Right lung (tissue), 2 donors: ENCODE measurements at regions not wholly inside any gene's neighbourhood (a gene's known extent, or its start where the extent isn't known, plus 50 kb on each side); places are given as distances from the start of the nearest gene placed in this dataset.
A peak's percentile ranks its signal among the peaks of the same experiment; 100 is the strongest.

Experiments used
- DNase-seq, 2 donors: peaks; one replicate each; pipeline ENCODE4 v3.0.0-alpha.2; 2013

- DNase-seq, result no peak
Measured at GRCh38 chr2:41580806-41581205, 467.0 kb upstream of the PKDCC start.

DNA sequence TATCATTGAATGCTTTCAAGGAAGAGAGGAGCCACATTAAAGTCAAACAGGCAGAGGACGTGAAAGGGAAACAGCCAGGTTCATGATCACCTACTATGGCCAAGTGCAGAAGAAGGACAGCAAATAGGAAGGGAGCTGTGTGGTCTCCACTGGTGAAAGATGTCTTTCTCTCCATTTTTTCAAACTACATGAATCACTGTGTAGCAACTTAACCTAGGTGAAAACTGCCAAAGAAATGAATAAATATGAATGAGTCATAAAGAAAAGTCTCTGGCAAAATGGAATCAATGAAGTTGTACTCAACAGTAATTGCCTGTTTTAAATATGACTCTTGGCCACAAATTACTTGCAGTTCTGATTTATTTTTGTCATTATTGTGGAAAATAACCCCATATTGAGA, 452.6 kb upstream of the PKDCC start:
- DNase-seq, result no peak

DNA sequence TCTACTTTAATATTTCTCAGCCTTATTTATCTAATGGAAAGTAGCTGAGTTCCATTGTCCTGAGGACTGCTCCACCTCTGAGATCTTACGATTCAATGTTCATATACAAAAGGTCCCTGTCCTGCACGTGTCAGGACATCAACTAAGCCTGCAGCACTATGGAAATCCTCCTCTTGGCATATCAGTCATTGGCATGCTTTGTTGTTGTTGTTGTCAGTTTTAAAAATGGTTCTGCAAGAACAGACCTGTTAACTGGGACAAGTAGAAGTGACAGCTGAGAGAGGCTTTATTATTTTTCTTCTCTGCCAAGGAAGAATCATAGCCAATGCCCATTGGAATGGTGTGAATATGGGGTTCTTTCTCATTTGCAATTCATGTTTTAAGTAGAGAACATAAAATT, 450.1 kb upstream of the PKDCC start:
- no peak for DNase-seq

GRCh38 chr2:41598161-41598894, 449.5 kb upstream of the PKDCC start:
- peak in 1 of 2 donors; percentile 4 for DNase-seq

DNA sequence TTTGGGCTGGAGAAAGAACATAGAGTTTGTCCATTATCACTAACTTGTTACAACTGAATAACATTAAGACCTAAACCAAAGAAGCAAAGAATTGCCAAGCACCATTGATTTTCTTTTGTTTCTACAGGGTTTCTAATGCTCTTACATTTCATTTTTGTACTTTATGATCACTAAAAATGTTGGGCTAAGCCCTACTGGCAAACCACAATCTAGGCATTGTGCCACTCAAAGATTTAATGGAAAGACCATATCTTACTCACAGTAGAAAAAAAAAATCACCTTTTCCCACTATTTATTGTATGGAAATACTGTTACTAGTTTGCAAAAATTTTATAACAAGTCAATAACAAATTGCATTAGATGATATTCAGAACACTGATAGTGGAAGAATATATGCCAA, 447.4 kb upstream of the PKDCC start:
- DNase-seq, result no peak

GRCh38 chr2:41602341-41602740, 445.5 kb upstream of the PKDCC start:
- no peak for DNase-seq

- DNase-seq, result no peak
Measured at GRCh38 chr2:41605311-41605710, 442.5 kb upstream of the PKDCC start.

DNA sequence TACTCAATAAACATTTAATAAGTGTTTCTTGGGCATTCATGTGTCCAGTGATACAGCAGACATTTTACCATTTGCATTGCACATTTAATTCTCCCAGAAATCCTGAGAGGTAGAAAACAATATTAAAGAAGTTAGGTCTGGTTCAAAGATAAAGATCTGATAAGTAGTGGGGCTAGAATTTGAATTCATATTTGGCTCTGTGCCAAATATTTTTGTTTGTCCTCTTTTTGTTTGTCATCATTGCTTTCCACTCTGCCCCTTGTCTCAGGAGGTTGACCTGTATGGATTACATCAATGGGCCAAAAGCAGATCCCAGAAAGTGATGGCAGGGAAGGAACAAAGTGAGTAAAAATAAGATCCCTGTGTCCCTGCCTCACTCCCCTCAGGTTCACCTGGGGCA, 441.9 kb upstream of the PKDCC start:
- DNase-seq, result no peak

- no peak for DNase-seq
Measured at GRCh38 chr2:41610501-41611190, 437.2 kb upstream of the PKDCC start.

DNA sequence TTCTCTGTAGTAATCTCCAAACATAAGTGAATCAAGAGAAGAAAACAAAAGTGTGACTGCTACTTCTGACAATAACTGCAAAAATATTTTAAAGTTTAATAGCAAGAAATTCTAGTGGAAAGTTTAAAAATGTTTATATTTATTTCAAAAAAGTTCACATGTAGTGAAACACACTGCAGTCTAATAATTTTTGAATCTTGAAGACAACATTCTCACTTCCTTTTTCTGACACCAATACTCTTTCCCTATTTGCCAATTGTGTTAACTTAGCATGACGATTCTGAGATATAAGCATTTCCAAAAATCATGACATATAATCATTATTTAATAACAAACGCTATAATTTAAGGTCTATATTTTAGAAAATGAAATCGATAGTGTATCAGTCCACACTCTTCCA, 429.1 kb upstream of the PKDCC start:
- DNase-seq, result no peak

DNA sequence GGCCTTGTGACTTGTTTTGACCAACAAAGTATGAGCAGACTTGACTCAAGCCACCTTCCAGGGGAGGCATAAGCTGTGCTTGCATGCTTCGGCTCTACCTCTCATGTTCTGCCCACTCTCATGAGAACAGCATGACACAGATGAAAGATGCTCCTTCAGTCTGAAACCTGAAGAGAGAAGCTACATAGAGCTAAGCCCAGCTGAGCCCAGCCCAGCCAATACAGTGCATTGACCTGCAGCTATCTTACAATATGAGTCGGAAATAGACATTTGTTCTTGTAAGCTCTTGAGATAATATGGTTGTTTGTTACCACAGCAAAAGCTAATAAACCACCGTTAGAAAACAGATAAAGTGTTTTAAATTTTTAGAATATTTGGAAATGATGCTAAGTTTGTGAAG, 426.7 kb upstream of the PKDCC start:
- no peak for DNase-seq

GRCh38 chr2:41621563-41621962, 426.3 kb upstream of the PKDCC start:
- no peak for DNase-seq

DNA sequence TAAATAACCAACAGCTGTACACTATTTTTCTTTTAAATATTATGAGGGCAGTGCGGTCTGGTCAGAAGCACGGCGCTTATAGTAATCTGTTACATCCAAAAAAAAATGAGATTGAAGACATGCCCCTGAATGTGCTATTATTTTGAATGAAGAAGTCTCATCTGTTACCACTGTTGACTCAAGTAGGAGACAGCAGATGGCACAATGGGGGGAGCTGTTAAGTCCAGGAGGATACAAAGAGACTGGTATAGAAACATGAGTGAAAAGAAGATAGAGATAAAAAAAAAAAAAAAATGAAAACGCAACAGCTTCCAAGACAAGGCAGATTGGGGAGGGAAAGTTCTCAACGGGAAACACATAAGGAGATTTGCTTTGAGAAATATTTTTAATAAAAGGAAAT, 425.5 kb upstream of the PKDCC start:
- no peak for DNase-seq

DNA sequence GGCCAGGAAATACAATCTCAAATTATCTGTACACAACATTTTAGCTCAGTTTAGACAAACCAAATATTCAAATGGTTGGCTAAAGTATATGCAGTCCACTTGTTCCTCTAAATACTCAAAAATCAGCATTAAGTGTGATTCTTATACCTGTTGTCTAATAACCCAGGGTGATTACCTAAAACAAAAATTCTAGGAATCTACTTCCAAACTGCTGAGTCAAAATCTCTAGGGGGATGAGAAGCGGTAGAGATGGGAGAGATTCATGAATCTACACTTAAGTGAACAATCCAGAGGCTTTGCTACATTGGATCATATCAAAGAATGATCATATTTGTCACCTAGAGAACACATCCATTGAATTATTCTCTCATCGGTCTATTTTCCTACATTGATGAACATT, 420.9 kb upstream of the PKDCC start:
- no peak for DNase-seq

GRCh38 chr2:41634686-41635085, 413.1 kb upstream of the PKDCC start:
- no peak for DNase-seq

- no peak for DNase-seq
Measured at GRCh38 chr2:41644936-41645335, 402.9 kb upstream of the PKDCC start.

DNA sequence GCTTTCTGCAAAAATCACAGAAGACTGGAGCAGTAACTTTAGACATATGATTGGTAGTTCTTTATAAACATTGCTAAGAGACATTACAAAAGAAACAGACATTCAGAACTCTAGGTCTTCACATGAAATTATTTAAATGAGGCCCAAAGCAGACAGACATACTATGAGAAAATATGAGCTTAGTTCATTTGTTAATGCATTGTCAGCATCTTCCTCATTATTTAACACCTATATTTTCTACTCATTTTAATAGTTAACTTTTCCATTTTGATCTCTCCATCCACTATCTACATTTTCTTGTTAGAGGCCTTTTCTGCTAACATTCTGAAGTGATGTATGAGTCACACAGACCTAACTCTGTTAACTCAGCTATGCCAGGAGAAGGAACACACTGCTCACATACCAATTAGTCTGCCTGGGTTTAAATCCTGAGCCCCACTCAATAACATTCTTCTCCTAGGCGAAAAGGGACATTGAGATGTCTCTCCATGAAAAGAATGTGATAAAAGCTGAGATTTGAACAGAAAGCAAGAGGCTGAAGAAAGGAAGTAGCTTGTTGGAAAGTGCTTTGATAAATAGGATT, 400.3 kb upstream of the PKDCC start:
- DNase-seq, result no peak

DNA sequence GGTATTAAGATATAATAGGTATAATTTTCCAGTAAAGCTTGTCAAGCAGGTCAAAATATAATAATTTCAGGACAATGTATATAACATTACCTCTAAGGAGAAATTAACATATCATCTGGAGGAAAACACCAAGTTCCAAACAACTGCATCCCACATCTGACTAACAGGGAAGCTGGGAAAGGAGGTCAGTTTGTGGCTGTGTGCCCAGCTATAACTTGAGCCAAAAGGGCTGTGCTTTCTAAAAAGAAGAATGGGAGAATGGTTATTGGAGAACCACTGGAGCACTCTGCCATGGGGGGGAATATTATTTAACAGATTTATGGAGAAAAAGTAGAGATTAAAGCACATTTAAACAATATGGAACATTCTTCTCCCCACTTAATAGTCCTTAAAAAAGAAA, 390.6 kb upstream of the PKDCC start:
- DNase-seq, result no peak

DNA sequence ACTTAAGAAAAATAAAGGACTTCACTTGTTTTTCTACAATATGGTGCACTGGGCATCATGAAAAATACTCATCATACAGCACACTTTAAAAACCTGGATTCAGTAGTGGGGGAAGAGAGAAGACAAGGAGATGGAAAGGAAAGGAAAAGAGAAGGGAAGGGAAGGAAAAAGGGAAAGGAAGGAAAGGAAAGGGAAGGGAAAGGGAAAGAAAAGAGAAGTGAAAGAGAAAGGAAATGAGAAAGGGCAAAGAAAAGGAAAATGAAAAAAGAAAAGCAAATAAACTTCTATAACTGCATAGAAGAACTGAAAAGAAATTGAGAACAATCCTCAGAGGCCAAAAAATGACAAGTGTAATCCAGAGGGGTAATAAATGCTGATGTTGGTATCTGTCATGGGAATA, 388.1 kb upstream of the PKDCC start:
- DNase-seq, result no peak

DNA sequence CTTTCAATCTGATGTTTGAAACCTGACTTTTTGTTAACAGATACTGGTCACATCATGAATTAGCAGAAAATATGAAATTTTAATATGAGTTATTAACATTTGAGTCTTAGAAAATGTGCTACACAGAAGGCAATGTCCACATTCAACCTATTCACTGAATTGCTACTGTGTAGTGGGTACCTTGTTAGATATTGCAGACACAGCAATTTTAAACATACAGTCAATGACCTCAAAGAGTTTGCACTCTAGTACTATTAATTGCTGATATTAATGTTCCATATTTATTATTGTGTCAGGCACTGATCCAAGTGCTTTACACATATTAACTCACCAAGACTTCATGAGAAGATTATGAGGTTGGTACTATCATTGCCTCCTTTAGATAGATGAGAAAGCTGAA, 385.4 kb upstream of the PKDCC start:
- no peak for DNase-seq

DNA sequence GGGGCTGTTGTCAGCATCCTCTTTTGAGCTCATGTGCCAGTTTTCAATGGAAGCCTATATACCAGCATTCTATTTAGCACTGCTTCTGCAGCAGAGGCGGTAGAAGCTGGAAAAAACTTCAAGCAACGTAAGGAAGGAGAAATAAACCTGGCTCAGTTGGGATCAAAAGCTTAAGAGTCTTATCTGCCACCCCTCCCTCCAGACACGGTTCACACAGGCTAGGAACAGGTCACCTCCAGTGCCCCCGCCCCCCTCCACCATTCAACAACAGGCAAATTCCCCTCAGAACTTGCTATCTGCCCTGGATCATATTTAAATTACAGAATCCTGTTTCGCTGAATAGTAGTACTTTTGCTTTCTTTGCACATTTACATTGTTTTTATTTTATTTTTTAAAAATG, 384.8 kb upstream of the PKDCC start:
- no peak for DNase-seq

DNA sequence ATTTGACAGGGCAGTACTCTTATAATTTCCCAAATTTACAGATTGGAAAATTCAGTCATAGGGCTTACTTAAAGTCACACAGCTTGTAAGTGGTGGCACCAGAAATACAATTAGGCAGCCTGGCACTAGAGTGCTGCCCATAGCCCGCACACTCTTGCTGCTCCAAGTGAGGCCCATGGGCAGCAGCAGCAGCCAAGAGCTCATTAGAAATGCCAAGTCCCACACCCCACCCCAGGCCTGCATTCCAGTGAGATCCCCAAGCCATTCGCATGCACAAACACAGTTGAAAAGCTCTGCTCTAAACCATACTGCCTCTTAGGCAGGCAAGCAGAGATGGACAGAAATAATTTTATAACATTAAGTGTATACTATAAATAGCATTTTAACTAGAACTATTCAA, 379.3 kb upstream of the PKDCC start:
- no peak for DNase-seq

DNA sequence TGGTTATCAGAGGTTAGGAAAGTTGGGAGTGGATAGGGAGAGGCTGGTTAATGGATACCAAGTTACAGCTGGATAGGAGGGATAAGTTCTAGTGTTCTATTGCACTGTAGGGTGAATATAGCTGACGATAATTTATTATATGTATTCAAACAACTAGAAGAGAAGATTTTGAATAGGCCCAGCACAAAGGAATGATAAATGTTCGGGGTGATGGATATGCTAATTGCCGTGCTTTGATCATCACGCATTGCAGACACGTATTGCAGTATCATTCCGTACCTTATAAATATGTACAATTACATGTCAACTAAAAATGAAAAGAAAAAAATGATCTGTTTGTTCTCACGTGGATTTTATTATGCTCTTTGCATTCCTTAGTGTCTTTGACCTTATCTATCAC, 369.2 kb upstream of the PKDCC start:
- no peak for DNase-seq

DNA sequence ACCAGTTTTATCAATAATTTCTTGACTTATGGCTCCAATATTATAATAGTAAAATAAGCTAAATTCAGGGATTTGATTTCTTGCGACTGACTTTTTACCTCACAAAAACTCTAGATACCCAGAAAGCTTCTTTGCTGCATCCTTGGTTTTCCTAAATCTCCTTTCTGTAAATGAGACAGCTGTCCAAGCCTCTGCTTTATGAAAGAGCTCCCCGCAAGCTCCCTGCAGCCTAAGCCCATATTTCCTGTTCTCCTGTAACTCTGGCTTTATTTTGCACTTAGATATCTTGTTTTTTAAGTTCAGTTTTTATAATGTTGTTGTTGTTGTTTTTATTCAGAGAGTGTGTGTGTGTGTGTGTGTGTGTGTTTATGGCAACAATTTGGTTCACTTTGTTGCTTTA, 361.7 kb upstream of the PKDCC start:
- no peak for DNase-seq
